ENCODE measurements at regions not wholly inside any gene's neighbourhood (a gene's known extent, or its start where the extent isn't known, plus 50 kb on each side); places are given as distances from the start of the nearest gene placed in this dataset.

DNA sequence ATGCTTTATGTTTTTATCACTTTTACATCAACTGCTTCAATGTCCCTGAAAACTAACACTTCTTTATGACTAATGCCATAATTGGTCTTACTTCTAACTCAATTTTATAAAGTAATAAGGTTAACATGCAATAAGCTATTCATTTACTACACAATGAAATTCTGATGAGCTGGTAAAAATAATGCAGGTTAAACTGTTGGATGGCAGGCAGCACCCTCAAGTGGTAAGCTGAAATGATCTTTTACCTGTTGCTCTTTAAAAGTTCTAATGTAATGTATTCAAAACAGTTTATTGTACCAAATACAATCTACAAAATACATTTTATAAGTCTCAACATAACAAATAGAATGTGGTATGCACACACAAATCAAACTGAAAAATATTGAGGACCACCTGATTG is 1280.3 kb downstream of the CDH8 start:
- TF ChIP-seq, protein P1, sequence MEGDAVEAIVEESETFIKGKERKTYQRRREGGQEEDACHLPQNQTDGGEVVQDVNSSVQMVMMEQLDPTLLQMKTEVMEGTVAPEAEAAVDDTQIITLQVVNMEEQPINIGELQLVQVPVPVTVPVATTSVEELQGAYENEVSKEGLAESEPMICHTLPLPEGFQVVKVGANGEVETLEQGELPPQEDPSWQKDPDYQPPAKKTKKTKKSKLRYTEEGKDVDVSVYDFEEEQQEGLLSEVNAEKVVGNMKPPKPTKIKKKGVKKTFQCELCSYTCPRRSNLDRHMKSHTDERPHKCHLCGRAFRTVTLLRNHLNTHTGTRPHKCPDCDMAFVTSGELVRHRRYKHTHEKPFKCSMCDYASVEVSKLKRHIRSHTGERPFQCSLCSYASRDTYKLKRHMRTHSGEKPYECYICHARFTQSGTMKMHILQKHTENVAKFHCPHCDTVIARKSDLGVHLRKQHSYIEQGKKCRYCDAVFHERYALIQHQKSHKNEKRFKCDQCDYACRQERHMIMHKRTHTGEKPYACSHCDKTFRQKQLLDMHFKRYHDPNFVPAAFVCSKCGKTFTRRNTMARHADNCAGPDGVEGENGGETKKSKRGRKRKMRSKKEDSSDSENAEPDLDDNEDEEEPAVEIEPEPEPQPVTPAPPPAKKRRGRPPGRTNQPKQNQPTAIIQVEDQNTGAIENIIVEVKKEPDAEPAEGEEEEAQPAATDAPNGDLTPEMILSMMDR (IDR thresholded peaks at IDR 0.05; ENCODE audit: unreplicated experiment): no peak
- Mint-ChIP-seq H3K9me3 (no peaks in the 10 kb centered on the region), H3K27me3 (ENCODE audit: low read depth) (no peaks in the 10 kb centered on the region), H3K4me3 (no peak overlapping the region), H3K27ac (no peak overlapping the region), H3K36me3 (no peaks in the 10 kb centered on the region), H3K4me1 (peaks cover 5% of the 10 kb centered on the region)
- no peak for DNase-seq (ENCODE audit: low spot score in 2 of 2, unreplicated experiment in 2 of 2)

DNA sequence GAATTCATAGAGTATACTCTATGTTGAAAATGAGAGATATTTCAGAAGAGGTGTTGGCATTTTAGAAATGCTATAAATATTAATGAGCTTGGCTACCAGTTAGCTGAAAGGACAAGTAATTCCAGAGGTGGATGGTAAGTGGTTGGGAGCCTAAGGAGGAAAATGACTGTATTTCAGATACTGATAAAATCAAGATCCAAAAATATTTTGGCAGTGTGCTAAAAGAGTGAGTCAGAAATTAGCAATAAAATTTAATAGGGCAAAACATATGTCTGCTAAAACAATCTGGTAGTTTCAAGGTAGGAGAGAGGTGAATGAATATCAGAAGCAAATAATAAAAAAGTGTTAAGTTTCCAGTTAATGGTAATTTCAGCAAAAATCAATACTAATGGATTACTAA is 1287.9 kb downstream of the CDH8 start:
- TF ChIP-seq, protein P1 (IDR thresholded peaks at IDR 0.05; ENCODE audit: unreplicated experiment): no peak
- H3K27me3 Mint-ChIP-seq (ENCODE audit: low read depth): no peaks in the 10 kb centered on the region
- H3K9me3 Mint-ChIP-seq: no peaks in the 10 kb centered on the region
- H3K36me3 Mint-ChIP-seq: no peaks in the 10 kb centered on the region
- peaks cover 3% of the 10 kb centered on the region for H3K4me1 Mint-ChIP-seq
- no peak overlapping the region for H3K4me3 Mint-ChIP-seq
- no peak overlapping the region for H3K27ac Mint-ChIP-seq
- DNase-seq (ENCODE audit: low spot score in 2 of 2, unreplicated experiment in 2 of 2): no peak

DNA sequence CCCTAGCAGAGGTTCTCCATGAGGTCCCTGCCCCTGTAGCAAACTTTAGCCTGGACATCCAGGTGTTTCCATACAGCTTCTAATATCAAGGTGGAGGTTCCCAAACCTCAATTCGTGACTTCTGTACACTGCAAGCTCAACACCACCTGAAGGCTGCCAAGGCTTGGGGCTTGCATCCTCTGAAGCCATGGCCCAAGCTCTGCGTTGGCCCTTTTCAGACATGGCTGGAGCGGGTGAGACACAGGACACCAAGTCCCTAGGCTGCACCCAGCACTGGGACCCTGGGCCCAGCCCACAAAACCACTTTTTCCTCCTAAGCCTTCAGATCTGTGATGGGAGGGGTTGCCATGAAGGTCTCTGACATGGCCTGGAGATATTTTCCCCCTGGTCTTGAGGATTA is 1292.0 kb downstream of the CDH8 start:
- Mint-ChIP-seq H3K4me3 (no peak overlapping the region), H3K36me3 (no peaks in the 10 kb centered on the region), H3K4me1 (no peaks in the 10 kb centered on the region), H3K9me3 (no peaks in the 10 kb centered on the region), H3K27me3 (ENCODE audit: low read depth) (no peaks in the 10 kb centered on the region), H3K27ac (no peak overlapping the region)
- TF ChIP-seq, protein P1 (IDR thresholded peaks at IDR 0.05; ENCODE audit: unreplicated experiment): no peak
- no peak for DNase-seq (ENCODE audit: low spot score in 2 of 2, unreplicated experiment in 2 of 2)

DNA sequence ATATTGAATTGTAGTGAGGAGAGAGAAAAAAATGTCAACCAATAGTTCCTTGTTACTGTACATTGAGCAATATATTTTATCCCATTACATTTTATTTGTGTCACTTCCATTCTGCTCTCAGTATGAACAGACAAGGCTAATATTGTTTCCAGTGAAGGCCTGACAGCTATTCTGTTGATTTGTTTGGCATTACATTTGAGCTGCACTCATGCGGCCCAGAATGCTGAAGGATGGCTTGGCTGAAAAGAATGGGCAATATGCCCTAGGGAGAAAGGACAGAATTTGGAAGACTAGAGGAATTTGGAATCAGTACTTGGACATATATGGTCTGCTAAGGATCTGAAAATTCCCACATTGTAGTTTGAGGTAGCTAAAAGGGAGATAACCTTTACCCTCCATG is 1294.4 kb downstream of the CDH8 start:
- no peak overlapping the region for H3K4me3 Mint-ChIP-seq
- TF ChIP-seq, protein P1 (IDR thresholded peaks at IDR 0.05; ENCODE audit: unreplicated experiment): no peak
- H3K36me3 Mint-ChIP-seq: no peaks in the 10 kb centered on the region
- H3K27ac Mint-ChIP-seq: no peak overlapping the region
- no peaks in the 10 kb centered on the region for H3K9me3 Mint-ChIP-seq
- no peak for DNase-seq (ENCODE audit: low spot score in 2 of 2, unreplicated experiment in 2 of 2)
- no peaks in the 10 kb centered on the region for H3K4me1 Mint-ChIP-seq
- no peaks in the 10 kb centered on the region for H3K27me3 Mint-ChIP-seq (ENCODE audit: low read depth)

DNA sequence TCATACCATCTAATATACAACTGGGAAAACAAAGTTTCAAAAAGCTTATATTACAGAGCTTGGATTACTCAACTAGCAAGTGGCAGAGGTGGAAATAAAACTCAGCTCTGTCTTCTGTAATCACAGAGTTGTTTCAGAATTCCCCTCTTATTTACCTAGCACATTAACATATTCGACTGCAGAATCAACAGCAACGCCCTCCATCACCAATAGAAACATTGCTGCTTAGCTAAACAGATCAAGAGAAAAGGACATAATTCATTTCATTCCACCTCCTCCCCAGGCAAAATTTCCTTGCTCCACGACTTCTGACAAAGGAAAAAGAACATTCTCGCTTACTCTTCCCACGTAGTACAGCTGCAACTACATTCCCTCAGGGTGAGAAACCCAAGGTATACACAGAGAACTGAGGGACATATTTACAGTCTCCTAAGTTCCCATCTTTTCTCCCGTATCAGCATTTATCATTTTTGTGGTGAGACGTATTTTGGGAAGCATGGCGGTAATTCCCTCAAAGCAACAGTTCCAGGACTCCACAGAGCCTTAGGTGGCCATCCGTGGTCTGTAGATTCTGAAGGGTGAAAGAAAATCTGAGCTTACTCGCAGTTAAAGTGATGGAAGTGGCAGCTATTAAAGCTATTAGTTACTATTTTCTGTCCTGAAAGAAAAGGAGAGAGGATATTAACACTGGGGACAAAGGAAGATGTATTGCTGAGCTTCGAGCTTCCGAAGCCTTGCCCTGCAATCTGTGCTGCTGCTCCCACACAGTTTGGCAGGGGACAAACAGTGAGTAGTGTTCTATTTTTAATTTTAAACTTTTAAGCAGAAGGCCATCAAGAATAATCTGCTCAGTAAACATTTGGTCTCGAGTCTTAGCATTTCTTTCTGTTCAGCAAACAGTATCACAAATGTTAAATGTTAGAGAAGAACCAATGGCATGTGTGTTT is 1296.2 kb downstream of the CDH8 start:
- Mint-ChIP-seq H3K36me3 (no peaks in the 10 kb centered on the region), H3K4me3 (no peak overlapping the region), H3K4me1 (no peaks in the 10 kb centered on the region), H3K27ac (no peak overlapping the region), H3K27me3 (ENCODE audit: low read depth) (no peaks in the 10 kb centered on the region), H3K9me3 (no peaks in the 10 kb centered on the region)
- TF ChIP-seq, protein P1 (IDR thresholded peaks at IDR 0.05; ENCODE audit: unreplicated experiment): no peak
- DNase-seq (ENCODE audit: low spot score in 2 of 2, unreplicated experiment in 2 of 2): no peak
